NCI-H146 (cell line): ENCODE measurements at regions not wholly inside any gene's neighbourhood (a gene's known extent, or its start where the extent isn't known, plus 50 kb on each side); places are given as distances from the start of the nearest gene placed in this dataset.
A peak's percentile ranks its signal among the peaks of the same experiment; 100 is the strongest.

ENCODE experiments used
- DNase-seq: peaks from one replicate; lab custom pipeline; 2025; lab: John Stamatoyannopoulos, UW

DNA sequence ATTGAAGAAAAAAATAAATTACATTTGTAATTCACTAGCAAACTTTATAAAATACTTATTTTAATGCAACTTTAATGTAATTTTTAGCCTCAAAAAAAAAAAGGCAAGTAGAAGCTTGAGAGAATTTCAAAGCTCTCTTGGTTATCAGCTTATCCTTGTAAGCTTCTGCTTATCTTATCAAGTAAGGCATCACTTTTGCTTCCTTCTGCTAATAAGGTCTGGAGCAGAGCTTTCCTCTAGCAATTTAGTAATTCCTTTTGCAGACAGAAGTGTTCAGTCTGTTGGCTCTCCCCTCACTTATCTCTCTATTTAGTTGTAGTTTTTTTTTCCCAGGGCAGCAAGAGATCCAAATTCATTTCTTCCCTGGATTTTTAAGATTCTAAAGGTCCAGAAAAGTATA, 525.0 kb downstream of the ISL1 start:
- DNase-seq = no peak

DNA sequence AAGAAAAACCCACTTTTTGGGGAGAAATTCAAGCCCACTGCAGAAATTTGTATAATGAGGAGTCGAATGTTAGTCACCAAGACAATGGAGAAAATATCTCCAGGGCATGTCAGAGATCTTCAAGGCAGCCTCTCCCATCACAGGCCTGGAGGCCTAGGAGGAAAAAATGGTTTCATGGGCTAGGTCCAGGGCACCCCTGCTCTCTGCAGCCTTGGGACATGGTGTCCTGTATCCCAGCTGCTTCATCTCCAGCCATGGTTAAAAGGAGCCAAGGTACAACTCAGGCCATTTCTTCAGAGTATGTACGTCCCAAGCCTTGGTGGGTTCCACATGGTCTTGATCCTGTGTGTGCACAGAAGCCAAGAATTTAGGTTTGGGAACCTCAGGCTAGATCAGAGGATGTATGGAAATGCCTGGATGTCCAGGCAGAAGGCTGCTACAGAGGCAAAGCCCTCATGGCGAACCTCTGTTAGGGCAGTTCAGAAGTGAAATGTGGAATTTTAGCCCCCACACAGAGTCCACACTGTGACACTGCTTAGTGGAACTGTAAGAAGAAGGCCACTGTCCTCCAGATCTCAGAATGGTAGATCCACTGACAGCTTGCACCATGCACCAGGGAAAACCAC, 561.4 kb downstream of the ISL1 start:
- DNase-seq = no peak

DNA sequence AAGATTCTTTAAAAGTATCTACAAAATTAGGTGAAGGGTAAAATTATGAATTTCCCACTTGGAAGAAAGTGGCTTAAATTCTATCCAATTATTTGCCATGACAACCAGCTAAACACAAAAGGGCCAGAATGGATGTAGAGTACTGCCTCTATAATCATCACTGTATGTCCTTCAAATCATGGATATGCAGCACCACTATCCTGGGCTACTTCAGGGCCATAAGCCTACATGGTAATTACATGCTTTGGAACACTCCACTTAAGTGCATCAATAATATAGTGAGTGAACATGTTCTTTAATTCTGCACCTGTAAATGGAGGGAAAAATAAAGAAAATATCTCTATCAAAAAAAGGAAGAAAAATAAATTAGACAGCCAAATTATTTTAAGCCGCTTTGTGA, 575.2 kb downstream of the ISL1 start:
- DNase-seq = peak; percentile 26

DNA sequence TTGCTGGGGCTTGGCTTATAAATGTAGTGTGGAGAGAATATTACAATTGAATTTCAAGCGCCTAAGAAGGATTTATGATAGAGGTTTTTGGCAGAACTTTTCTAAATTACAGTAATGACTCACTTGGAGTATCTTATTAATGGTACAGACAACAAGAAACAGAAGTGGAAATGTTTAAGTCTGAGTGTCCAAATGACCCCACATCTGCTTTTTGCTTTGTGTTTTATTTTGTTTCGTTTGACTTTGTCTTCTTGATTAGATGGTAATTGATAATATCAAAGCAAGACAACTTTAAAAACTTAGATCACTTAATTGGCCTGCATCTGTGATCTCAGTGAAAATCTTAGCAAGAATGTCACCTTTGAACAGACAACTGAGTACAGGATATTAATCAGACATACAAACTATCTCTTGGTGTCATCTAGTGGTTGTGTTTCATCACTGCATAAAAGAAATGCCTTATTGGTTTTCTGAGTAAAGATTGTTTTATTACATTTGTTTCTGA, 577.4 kb downstream of the ISL1 start:
- DNase-seq = peak; percentile 75

DNA sequence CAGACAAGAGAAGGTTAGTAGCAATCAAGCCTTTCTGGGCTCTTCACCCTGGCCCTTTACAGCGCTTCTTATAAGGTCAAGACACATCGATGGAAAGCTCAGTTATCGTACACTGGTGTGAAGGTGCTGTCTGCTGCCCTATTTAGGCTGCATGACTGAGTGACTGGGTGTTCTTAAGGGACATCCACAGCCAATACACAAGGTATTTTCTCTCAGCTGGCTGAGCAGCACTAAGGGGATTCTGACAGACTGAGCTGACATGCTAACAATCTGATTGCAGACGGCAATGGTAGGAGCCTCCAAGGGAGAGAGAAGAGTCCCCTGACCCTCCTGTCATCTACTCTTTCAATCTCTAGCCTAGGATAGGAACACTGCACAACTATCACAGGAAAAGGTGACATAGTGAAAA, 577.9 kb downstream of the ISL1 start:
- DNase-seq = peak; percentile 78

DNA sequence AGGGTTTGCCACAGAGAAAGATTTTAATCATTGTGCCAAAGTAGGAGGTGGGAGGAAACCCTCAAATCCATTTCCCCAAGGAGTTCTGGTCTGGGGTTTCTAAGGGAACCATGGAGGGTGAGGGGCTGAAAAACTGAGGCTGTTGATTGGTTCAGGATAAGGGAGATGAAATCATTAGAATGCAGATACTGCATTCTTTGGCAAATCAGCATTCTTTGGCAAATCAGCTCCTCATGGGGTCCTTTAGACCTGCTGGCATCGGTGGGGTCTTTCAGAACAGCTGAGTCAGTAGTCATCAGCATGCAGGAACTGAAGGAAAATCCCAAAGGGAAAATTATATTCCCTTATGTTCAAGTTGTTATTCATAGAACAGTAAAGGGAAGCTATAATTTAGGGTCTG, 585.5 kb downstream of the ISL1 start:
- no peak for DNase-seq

DNA sequence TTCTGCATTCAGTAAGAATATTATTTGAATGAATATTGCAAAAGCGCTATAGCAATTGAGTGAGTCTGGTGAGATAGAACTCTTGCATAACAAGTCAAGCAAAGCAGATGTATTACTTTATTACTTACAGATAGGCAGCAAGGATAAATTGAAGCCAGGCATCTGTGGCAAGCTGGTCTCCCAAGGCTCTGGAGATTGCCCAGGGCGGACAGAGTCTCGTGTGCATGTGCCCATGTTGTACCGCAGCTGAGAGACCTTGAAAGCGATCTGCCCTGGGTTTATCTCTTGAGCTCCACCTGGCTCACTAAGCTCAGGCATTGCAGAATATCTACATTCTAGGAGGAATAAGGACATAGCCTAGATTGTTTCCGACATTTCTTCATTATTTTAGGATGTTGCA, 591.6 kb downstream of the ISL1 start:
- no peak for DNase-seq

DNA sequence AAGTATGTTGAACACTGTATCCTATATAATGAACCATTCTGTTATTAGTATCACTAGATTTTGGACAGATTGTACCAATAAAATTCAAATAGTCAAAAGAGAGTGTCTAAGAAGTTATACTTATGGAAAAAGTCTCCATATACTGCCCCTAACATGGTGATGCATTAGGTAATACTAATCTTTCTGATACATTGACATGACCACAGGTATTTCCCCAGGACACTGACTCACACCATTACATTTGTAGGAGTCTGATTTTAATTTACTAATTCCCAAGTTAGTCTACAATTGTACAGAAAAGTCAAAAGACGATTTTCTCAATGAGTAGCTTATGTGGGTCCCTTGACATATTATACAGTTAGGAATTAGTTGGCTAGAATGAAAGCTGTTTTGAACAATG, 593.8 kb downstream of the ISL1 start:
- DNase-seq = no peak

DNA sequence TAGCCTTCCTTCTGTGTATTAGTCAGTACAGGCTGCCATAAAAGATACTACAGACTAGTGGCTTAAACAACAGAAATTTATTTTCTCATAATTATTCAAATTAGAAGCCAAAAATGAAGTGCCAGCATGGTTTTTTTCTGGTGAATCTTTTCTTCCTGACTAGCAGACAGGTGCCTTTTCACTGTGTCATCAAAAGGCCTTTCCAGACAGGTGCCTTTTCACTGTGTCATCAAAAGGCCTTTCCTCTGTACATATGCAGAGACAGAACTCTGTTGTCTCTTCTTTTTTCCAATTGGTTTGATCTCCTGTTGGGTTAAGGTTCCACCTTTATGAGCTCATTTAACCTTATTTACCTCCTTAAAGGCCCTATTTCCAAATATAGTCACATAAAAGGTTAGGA, 599.9 kb downstream of the ISL1 start:
- DNase-seq = peak; percentile 83

DNA sequence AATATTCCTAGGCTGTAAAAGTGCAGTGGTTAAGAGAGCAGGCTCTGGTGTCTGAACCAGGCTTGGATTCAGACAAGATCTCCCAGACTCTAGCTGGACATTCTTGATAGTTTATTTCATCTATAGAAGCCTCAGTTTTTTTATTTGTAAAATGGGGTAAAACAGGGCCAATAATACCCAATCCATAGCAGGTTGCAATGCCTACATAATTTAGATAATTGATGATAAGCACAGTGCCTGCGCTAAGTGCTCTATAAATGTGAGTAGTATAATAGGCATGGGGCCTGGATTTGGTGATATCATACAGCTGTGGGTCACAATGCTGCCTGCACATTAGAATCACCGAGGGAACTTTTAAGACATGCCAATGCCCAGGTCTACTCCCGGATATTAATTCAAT, 603.5 kb downstream of the ISL1 start:
- DNase-seq = peak; percentile 46

DNA sequence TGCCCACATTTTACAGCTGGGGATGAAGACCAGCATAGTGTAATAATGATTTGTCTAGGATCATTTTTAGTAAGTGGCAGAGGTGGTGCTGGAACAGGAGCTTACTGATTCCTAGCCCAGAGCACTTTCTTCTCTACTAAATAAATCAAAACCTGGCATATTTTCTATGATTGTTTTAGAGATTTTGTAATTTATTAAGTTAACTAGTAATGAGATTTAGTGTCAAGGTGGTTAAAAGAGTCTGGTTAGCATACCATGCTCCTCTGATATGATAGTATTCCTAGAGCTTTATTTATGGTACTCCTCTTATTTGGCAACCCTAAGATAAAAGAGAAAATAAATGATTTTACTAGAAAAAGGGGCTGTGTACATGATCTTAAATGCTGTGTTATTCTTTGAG, 604.0 kb downstream of the ISL1 start:
- no peak for DNase-seq

DNA sequence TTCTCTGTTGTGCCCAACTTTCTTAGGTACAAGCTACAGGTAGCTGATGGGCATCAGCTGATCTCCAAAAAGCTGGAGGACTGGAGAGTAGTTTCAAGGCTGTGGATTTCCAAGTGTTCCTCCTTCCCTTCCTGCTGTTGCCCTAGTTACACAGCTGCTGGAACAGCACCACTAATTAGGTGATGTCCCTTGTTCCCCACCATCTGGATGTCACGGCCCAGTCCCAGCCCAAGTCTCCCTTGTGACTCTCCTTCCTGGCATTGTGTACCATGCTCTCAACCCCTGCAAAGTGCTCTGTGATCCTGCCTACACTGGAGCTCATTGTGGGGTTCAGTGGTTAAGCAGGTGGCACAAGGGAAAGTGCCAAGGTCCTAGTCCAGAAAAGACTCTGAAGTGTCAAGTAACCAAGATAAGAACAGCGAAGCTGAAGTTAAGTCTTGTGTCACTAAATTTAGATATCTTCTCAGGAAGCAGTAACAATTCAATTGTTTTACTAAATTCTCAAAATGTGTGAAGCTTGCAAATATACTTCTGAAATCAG, 604.5 kb downstream of the ISL1 start:
- DNase-seq = peak; percentile 65

DNA sequence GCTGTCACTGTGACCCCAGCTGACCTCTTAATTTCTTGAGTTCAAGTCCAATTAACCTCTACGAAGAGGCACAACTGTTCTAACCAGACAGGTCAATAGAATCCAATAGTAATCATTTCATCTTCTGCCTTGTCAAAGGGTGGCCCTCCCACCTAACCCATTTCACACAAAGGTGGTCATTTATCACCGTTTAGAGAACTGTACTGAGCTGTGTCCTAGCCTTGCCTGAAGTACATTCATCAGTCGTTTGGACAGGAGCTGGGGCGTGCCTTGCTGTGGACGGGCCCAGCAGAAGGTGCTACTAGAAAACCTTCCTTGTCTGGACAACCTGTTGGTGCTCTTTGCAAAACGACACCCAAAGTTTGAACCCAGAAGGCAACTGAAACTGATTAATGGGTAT, 605.4 kb downstream of the ISL1 start:
- DNase-seq = peak; percentile 82

DNA sequence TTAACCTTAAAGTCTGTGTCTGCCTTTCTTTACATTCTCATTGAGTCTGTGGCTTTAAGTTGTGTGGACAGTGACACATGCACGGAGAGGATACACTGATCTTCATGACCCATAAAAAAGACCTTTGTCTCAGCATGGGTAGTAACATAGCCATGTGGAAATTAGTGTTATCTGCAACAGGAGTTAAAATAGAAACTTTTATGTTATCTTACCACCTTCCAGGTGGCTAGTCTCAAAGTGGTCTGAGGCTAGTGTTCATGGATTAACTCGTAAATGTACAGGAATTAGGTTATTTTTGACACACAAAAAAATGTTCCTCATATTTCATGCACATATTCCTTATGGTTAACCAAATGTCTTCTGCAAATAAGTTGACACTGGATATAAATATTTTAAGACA, 607.0 kb downstream of the ISL1 start:
- no peak for DNase-seq

DNA sequence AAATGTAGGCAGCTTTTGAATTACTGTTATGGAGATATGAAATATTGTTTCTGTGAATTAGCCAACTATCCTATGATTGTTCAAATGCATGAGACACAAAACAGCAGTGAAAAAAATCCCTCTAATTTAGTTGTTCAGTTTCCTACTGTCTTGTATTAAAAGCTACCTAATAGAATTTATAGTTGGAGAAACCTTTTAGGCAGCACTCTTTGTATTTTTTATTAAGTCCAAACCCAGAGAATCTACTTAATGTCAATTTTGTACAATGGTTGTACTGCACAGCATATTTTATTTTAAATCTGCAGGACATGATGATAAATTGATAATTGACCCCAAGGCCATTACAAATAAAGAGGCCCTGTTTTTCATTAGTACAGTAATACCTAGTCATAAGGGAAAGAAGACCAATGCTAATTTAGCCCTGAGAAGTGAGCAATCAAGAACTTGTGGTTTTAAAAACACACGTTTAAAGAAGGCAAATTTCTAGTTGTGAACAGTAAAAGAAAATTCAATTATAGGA, 607.5 kb downstream of the ISL1 start:
- DNase-seq = no peak

DNA sequence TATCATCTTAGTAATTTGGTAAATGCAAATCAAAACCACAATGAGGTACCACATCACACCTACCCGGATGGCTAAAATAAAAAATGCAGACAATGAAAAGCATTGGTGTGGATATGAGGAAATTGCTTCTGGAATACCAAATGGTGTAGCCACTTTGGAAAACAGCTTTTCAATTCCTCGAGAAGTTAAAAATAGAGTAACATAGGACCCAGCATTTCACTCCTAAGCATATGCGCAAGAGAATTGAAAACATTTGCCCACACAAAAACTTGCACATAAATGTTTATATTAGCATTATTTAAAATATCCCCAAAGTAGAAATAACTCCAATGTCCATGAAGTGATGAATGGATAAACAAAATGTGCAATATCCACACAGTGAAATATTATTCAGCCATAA, 608.7 kb downstream of the ISL1 start:
- DNase-seq = no peak

DNA sequence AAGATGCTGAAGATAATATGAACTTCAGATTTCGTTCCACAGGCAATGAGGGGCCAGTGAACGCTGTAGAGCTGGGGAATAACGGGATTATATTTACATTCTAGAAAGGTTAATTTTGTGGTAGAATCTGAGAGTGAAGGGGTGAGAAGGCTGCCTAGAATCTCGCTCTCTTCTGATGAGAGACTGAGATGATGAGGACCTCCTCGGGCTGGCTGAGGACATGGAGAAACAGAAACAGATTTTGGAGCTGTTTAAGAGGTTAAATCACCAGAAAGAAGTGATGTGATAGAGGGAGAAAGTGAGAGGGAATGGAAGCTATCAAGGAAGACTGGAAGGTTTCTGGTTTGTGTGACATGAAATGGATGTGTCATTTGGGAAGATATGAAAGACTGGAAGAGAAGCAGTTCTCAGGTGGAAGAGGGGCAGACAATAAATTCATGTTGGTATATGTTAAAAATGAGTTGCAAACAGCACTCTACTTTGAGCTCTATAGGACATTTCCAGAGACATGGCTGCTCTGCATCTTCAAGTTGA, 612.6 kb downstream of the ISL1 start:
- DNase-seq = no peak

DNA sequence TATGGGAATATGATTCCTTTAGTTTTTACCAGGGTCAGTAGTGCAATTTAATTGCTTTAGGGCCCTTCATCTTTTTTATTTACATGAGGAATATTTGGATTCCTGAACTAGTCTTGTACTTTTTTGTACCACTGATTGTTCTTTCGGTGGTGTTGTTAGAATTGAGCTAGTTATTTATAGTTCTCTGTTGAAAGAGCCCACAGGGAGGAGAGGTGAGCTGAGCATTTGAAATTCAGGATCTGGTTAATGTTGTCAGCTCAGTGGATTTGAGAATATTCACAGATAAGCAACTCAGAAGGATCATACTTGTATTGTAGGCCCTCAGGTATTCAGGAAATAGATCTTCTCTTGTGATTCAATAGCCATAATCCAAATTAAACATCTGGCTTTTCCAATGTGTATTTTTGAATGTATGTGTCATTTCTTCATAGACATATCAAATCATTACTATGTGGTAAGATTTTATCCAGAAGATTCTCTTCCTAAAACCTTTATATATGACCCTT, 613.2 kb downstream of the ISL1 start:
- DNase-seq = no peak

DNA sequence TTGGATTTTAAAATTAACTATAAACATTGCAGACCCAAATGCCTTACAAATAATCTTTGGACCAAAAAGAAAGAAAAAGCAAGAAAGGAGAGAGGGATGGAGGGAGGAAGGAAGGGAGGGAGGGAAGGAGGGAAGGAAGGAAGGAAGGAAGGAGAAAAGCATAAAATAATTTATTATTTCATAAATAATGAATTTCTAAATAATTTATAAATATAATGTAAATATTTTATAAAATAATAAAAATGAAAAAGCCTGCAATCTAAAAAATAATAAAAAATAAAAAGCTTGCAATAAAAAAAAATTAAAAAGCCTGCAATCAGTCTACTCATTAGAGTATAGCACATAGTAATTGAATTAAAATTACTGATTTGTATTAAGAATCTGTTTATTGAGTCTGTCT, 614.3 kb downstream of the ISL1 start:
- DNase-seq = no peak

DNA sequence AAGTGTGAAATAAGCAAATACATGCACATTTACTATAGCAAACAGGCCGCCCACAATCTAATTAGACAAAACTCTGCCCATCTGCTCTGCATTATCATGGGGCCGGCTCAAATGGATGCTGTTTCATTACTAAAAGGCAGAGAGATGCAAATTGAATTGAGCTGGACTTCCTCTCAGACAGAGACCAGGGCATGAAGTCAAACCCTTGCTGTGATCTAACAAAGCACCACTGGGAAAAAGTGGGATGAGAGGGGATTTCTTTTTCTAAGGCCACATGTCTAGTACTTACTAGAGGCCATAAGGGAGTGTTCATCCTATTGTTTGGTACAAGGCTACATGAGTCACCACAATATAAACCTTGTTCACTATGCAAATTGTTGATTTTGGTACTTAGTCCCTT, 614.7 kb downstream of the ISL1 start:
- peak; percentile 82 for DNase-seq

DNA sequence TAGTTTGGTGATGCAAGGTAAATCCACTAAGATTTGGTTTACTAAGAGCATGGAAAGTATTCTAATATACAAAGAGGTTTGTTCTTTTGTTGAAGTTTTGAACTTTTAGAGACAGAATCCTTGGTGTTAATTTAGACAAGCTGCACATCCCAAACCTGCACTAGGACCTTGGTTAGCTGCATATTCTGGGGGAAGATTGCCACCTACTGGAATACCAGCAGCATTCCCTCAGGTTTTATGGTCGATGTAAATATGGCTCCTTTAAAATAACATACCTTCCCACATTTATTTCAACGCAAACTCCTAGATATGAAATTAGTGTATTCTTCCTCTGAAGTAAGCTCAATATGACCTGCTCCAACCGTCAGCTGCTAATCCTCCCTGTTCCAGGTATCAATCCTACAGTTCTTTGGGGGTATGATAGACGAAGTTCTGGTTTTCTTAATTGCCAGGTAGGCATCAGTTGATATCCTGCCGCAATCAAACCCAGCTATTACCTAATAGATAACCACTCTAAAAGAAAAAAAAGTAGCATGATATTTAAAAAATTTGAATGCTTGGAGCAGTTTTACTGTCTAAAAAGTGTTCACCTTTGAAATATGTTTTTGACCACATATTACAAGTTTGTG, 624.1 kb downstream of the ISL1 start:
- DNase-seq = peak; percentile 83

DNA sequence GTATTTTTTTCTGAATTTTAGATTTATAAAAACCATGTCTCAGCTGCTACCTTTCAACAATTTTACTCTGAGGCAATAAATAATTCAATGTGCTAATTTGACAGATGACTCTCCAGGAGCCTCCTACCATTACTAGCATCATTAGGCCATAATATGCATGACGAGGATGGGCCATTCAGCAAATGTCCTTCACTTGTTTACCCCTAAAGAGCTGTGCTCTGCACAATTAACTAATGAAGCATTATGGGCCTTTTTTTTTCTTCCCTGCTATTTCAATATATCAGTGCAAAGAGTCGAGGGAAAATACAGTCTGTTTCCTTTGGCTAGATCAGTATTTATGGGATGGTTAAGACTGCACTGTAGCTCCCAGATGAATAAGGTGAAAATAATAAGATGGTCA, 627.2 kb downstream of the ISL1 start:
- DNase-seq = peak; percentile 75

DNA sequence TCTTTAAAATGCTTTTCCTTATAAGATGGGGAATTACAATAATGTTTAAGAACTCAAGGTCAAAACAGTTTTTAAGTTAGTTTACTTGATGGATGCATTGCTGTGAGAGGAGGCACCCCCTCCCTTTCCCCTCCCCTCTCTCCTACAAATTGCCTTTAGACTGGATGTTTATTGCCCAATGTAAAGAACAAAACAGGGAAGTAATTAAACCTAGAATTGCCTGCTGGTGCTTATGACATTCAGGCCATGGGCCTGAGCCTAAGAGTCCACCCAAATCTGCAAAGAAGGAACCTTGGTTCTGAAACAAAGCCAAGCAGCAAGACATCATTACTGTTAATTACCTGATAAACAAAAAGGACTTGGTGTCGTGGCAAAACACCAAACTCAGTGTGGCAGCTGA, 630.3 kb downstream of the ISL1 start:
- peak; percentile 98 for DNase-seq
